GM21447 (cell line): ENCODE measurements at regions not wholly inside any gene's neighbourhood (a gene's known extent, or its start where the extent isn't known, plus 50 kb on each side); places are given as distances from the start of the nearest gene placed in this dataset.

Experiments used
- ATAC-seq: cut with Tn5 transposase; IDR thresholded peaks from one replicate; pipeline ENCODE4 v1.9.1; 2021; ENCODE audit not compliant: unreplicated experiment

- no peak for ATAC-seq
These were observed 679.7 kb upstream of the EPHA7 start for GRCh38 chr6:94099072-94099471.

DNA sequence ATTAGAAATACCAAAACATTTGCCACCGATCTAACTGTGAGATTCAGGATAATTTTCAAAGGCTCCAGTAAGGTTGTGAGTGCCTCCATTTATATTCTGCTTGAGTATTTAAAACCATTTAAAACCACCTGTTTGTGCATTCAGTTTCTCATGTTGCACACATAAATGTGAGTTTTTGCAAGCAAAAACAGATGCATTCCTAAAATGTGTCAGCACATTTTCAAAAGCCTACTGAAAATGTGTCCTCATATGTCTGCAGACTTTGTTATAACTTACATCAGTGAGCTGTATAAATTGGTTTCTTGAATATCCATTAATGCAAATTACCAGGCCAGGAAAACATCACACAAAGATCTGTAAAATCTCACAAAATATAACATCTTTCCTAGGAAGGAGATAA is 676.6 kb upstream of the EPHA7 start:
- ATAC-seq = no peak

- no peak for ATAC-seq
These were observed 670.6 kb upstream of the EPHA7 start for GRCh38 chr6:94089941-94090340.

- no peak for ATAC-seq
These were observed 669.5 kb upstream of the EPHA7 start for GRCh38 chr6:94088870-94089269.

DNA sequence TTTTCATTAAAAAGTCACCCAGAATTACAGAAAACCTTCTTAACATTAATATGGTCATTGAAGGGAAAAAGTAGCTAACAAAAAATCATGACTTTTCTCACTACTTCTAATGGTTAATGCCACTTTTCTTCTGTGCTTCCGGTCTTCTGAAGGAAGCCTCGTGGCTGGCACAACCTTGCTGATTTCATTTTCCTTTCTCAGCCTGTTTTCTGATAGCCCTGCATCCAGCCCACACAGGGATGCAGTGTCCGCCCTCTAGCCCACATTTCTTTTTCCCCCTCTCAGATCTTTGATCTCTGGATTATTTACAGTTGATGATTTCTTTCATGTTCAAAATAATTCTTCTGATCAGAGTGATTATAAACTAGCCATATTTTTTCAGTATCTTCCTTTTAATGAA is 655.4 kb upstream of the EPHA7 start:
- ATAC-seq = no peak

- ATAC-seq = no peak
These were observed 652.5 kb upstream of the EPHA7 start for GRCh38 chr6:94071835-94072234.

- ATAC-seq = no peak
These were observed 646.5 kb upstream of the EPHA7 start for GRCh38 chr6:94065707-94066337.

DNA sequence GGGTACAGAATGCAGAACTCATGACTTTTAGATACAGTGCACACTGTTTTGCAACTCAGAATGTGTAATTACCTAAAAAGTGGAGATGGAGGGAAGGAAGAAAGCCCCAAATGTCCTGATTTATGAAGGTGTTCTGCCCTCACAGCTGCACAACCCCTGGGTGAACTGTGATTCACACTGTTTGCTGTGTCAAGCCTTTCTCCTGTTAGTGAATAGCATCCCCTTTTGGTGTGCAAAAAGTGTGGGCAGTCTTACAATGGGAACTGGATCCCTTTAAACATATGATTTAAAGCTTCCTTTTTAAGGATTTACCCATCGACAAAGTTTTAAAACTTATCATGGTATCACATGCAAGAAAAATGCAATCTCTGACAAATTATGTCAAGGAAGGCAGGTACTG is 633.4 kb upstream of the EPHA7 start:
- ATAC-seq = no peak

DNA sequence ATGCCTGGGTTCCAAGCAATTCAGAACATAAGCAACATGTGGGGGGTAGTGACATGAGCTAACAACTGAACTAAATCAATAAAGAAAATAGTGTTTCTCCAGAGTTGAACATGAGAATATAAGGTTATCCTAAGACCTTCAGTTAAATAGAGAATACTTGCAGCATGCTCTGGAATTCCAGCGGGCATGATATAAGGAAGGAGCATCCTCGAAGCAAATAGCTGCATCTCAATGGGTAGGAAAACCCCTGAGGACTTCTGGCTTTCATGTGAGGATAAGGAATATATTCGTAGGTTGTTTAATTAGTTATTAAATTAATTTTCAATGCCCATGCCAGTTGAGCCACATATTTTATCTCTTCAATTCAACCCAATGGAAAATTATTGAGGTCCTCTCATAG is 631.2 kb upstream of the EPHA7 start:
- no peak for ATAC-seq

DNA sequence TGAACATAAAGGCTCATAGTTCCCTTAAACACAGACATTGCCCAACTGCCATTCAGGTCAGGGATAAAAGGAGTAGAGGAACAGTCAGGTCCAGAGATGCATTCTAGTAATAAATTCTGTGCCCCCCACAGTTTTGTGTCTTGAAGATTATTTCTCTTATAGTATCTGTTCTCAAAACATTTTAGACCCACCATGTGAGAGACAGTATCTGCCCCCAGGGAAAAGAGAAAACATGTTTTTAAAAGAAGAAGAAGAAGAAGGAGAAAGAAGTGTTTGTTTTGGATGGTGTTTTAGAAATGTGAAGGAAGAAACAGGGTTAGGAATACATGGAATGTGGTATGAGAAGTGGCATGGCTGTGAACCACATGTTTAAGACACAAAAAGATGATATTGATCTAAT is 629.6 kb upstream of the EPHA7 start:
- ATAC-seq = no peak

DNA sequence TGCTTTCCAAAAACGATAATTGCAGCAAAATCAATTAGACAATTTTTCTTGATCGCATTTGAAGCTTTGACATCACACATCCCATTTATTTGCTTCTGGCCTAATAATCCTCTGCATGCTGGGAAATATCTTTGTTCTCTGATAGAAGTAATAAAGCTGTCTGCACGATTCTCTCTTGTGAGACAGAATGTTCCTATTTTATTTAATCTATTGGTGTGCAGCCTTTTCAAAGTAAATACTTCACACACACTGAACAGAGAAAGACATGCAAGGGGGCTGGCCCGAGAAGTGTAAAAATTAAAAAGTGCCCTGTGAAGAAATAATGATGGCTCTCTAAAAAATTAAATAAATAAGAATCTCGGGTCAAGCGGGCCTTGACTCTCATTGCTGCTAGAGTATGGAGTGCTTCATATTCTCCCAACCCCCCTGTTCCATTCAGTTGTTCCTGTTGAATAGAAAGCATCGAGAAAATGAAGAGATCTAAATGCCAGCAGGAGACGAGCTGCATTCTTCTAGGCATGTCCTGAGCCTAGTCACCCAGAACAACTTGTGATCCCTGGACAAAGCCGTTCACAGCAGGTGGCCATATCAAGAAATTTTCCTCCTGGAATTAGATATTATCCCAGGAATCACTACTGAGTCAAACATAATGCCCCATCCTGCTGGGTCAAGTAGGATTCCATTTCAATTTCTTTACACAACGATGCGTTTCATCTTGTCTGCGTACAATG is 625.9 kb upstream of the EPHA7 start:
- ATAC-seq = no peak

DNA sequence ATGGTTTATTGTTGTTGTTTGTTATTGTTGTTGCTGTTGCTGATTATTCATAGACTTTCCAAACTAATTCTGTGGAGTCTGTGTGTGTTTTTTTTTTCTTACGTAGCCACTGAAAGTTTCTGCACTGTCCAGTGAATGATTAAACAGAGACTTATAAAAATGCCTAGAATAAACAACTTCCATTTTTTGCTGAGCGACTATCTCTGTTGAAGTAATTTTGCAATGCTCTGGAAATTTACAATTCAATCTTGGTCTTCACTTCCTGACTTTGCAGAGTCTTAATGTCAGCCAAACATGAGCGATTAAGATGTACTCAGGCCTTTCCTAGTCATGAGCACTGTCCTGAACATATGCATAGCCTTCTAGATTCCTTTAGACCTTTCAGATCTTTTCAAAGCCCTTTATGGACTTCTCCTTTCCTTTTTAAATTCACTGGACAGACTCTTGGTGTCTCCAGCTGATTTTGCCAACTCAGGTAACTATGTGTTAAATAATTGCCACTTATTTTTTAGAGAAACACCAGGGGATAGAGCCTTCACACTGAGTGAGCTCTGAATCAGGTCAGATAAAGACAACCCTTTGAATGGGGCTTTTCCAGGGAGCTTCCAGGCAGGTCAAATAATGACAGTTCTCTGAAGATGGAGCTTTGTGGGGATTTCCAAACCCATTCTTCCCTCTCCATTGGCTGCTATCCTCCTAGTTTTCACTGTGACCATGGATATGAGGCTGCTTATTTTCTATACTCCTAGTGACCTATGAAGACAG is 622.8 kb upstream of the EPHA7 start:
- no peak for ATAC-seq

DNA sequence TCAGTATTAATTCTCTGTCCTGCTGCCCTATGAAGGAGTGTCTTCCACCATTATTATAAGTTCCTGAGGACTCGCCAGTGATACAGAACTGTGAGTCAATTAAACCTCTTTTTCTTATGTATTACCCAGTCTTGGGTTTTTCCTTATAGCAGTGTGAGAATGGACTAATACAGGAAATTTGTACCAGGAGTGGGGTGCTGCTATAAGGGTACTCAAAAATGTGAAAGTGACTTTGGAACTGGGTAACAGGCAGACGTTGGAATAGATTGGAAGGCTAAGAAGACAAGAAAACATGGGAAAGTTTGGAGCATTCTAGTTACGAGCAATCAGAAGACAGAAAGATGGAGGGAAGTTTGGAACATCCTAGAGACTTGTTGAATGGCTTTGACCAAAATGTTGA is 616.7 kb upstream of the EPHA7 start:
- no peak for ATAC-seq

DNA sequence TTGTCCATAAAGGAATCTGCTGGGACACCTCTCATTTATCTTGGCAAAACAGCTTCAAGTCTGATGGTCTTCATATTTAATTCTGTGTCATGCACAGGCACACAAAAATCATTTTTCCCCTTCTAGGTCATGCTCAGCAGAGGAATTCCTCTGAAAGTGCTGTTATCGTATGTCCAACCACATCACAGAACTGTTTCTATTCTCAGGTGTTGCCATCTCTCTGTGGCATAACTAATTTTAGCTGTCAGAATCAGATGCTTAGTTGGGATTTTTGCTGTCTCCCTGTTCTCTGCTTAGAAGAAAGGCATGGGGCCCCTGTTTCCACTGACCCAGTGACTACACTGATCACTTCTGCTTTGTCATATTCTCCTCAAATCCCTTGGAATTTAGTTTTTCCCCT is 608.0 kb upstream of the EPHA7 start:
- ATAC-seq = no peak

DNA sequence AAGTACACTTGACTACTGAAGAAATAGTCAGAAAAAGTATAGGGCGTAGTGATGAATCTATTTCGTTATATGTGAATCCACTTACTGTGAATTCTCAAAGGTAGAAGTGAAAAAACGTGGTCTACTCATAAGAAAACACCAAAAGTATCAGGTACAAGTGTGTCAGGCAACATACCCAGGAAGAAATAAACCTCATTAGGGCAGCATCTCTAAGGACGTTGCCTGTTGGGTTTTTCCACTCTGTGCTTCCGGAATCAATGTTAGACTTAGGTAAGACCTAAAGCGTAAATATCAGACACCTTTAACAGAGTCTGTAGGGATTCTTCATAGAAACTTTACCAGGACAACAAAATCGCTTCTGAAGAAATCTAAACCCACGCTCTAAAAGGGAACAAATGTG is 607.2 kb upstream of the EPHA7 start:
- ATAC-seq = no peak

DNA sequence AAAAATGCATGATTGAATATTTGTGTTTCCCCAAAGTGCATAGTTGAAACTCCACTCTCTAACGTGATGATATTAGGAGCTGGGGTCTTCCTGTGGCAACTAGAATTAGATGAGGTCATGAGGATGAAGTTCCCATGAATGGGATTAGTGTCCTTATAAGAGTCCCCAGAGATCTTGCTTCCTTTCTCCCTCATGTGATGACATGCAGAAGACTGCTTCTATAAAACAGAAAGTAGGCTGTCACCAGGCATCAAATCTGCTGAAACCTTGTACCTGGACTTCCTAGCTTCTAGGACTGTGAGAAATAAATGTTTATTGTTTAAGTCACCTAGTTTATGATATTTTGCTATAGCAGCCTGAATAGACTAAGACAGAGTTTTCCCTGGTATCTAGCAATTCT is 586.5 kb upstream of the EPHA7 start:
- no peak for ATAC-seq

- ATAC-seq = no peak
These were observed 573.6 kb upstream of the EPHA7 start for GRCh38 chr6:93992976-93993375.

DNA sequence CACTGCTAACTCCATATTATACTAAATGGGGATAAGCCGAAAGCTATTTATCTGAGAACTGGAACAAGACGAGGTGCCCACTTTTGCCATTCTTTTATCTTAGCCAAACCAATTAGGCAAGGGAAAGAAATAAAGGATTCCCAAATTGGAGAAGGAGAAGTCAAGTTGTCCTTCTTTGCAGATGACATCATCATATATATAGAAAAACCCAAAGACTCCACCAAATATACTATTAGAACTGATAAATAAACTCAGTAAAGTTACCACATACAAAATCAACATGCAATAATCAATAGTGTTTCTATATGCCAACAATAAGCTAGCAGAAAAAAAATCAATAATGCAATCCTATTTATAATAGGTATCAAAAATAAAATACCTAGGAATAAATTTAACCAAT is 570.3 kb upstream of the EPHA7 start:
- no peak for ATAC-seq

DNA sequence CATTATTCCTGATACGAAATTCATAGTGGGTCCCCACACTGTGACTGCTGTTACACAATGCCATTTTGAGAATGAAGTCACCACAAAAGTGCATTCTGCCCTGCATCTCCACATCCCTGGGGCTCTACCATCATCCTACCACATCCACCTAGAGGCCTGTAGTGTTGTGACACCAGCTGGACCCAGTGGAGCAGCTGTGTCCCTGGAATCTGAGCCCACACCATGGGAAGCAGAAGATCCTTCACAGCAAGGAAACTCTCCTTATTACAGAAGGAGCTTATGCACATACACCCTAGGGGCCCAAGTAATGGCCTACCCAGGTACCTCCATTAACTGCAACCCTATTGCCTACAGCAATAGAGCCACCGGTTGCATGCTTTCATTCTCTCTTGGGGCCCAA is 566.6 kb upstream of the EPHA7 start:
- ATAC-seq = no peak

GRCh38 chr6:93975159-93975558 is 555.8 kb upstream of the EPHA7 start:
- no peak for ATAC-seq

DNA sequence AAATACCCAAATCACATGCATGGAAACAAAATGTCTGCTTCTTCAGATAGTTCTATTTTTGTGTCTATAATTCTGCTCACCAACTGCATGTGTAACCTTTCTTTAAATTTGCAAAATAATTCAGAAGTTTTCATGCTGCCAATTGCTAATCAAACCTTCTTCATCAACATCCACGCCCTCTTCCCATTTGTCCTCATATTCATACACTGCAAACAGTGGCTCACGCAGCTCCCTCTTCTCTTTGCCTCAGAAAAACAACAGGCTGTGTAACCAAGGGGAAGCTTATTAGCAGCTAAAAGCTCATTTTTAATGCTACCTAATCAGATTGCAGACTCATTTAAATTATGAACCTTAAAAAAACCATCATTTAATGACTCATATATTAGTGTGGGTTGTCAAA is 555.0 kb upstream of the EPHA7 start:
- no peak for ATAC-seq

- no peak for ATAC-seq
These were observed 553.4 kb upstream of the EPHA7 start for GRCh38 chr6:93972791-93973190.
